ENCODE measurements at regions not wholly inside any gene's neighbourhood (a gene's known extent, or its start where the extent isn't known, plus 50 kb on each side); places are given as distances from the start of the nearest gene placed in this dataset.

DNA sequence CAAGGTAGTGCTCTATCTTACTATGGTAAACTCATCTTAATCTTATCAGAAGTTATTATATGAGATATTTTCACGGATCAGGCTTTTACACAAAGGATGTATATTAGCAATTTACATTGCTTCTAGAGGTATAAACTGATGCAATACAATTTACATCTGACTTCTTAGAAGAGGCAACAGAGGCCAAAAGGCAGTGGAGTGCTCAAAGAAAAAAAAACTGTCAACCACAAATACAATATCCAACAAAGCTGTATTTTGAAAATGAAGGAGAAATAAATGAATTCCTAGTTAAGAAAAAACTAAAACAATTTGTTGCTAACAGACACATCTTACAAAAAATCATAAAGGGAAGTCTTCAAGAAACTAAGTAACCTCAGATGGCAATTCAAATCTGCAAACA lies 1031.5 kb upstream of the CNTNAP5 start:
- TF ChIP-seq CTCF (IDR thresholded peaks at IDR 0.05) (no peak), POLR2A (IDR thresholded peaks at IDR 0.05) (no peak)

Measured in gastroesophageal sphincter (tissue), 3 donors.